ENCODE measurements at regions not wholly inside any gene's neighbourhood (a gene's known extent, or its start where the extent isn't known, plus 50 kb on each side); places are given as distances from the start of the nearest gene placed in this dataset.

- no peak for DNase-seq (ENCODE audit: extremely low spot score)
- ChIA-PET CTCF (no interaction called here), POLR2A (no interaction called here)
- no peak for TF ChIP-seq HDGF (IDR thresholded peaks at IDR 0.05; ENCODE audit: borderline replicate concordance)
- TF ChIP-seq FOXA1 (IDR thresholded peaks at IDR 0.05): no peak
Measured at GRCh38 chr9:14441115-14441514, 127.2 kb upstream of the NFIB start.

- CTCF ChIA-PET: interaction anchor here (0.9 kb wide), 1 partner anchor 37 kb away, joined by 3 read pairs; no protein-coding TSS in a partner anchor
- no peak for TF ChIP-seq FOXA1 (IDR thresholded peaks at IDR 0.05)
- no peak for TF ChIP-seq ELF4 (IDR thresholded peaks at IDR 0.05)
- no peak for TF ChIP-seq SUZ12 (IDR thresholded peaks at IDR 0.05)
- TF ChIP-seq HDGF (IDR thresholded peaks at IDR 0.05; ENCODE audit: borderline replicate concordance): no peak
- no peak for TF ChIP-seq PKNOX1 (IDR thresholded peaks at IDR 0.05)
- no peak for TF ChIP-seq NFRKB (IDR thresholded peaks at IDR 0.05)
- TF ChIP-seq ZNF384 (IDR thresholded peaks at IDR 0.05): no peak
- DNase-seq (ENCODE audit: extremely low spot score): no peak
- POLR2A ChIA-PET: no interaction called here
Measured at GRCh38 chr9:14440062-14440461, 126.1 kb upstream of the NFIB start.

GRCh38 chr9:14439555-14439954, 125.6 kb upstream of the NFIB start:
- ChIA-PET CTCF (interaction anchor here (0.6 to 0.9 kb wide), 2 partner anchors 38 to 335 kb away, joined by 3 to 6 read pairs; no protein-coding TSS in a partner anchor), POLR2A (no interaction called here)
- DNase-seq (ENCODE audit: extremely low spot score): no peak
- TF ChIP-seq FOXA1 (IDR thresholded peaks at IDR 0.05): no peak
- no peak for TF ChIP-seq ZNF384 (IDR thresholded peaks at IDR 0.05)
- no peak for TF ChIP-seq SUZ12 (IDR thresholded peaks at IDR 0.05)
- no peak for TF ChIP-seq BHLHE40 (IDR thresholded peaks at IDR 0.05; ENCODE audit: borderline replicate concordance)
- no peak for TF ChIP-seq FOXK2 (IDR thresholded peaks at IDR 0.05)
- TF ChIP-seq ELF4 (IDR thresholded peaks at IDR 0.05): no peak
- no peak for TF ChIP-seq SP1 (IDR thresholded peaks at IDR 0.05)
- no peak for TF ChIP-seq ARNT (IDR thresholded peaks at IDR 0.05)
- TF ChIP-seq TARDBP (IDR thresholded peaks at IDR 0.05): no peak
- TF ChIP-seq PKNOX1 (IDR thresholded peaks at IDR 0.05): no peak
- no peak for TF ChIP-seq HDGF (IDR thresholded peaks at IDR 0.05; ENCODE audit: borderline replicate concordance)
- TF ChIP-seq L3MBTL2 (conservative IDR thresholded peaks at IDR 0.05): no peak

- TF ChIP-seq FOXA1 (IDR thresholded peaks at IDR 0.05) (no peak), FOXK2 (IDR thresholded peaks at IDR 0.05) (no peak), ELF4 (IDR thresholded peaks at IDR 0.05) (no peak), ARNT (IDR thresholded peaks at IDR 0.05) (no peak), SUZ12 (IDR thresholded peaks at IDR 0.05) (no peak), TARDBP (IDR thresholded peaks at IDR 0.05) (no peak), ZNF384 (IDR thresholded peaks at IDR 0.05) (no peak)
- CTCF ChIA-PET: interaction anchor here (0.6 kb wide), 2 partner anchors 1030 to 1406 kb away, joined by 3 to 4 read pairs; no protein-coding TSS in a partner anchor
- no peak for DNase-seq (ENCODE audit: extremely low spot score)
- POLR2A ChIA-PET: no interaction called here
Measured at GRCh38 chr9:14438232-14439021, 124.5 kb upstream of the NFIB start.

GRCh38 chr9:14437354-14438231, 123.7 kb upstream of the NFIB start:
- TF ChIP-seq L3MBTL2 (conservative IDR thresholded peaks at IDR 0.05) (no peak), LEF1 (IDR thresholded peaks at IDR 0.05; ENCODE audit: borderline replicate concordance) (no peak), HDGF (IDR thresholded peaks at IDR 0.05; ENCODE audit: borderline replicate concordance) (no peak), ARNT (IDR thresholded peaks at IDR 0.05) (no peak), FOXM1 (IDR thresholded peaks at IDR 0.05; ENCODE audit: borderline replicate concordance) (no peak), NFRKB (IDR thresholded peaks at IDR 0.05) (no peak), SP1 (IDR thresholded peaks at IDR 0.05) (no peak), FOXK2 (IDR thresholded peaks at IDR 0.05) (no peak)
- CTCF ChIA-PET: no interaction called here
- POLR2A ChIA-PET: no interaction called here
- DNase-seq (ENCODE audit: extremely low spot score): no peak

GRCh38 chr9:14435871-14436270, 121.9 kb upstream of the NFIB start:
- CTCF ChIA-PET: interaction anchor here (0.6 kb wide), 1 partner anchor 300 kb away, joined by 4 read pairs; no protein-coding TSS in a partner anchor
- no peak for DNase-seq (ENCODE audit: extremely low spot score)
- no peak for TF ChIP-seq ELF4 (IDR thresholded peaks at IDR 0.05)
- no peak for TF ChIP-seq LEF1 (IDR thresholded peaks at IDR 0.05; ENCODE audit: borderline replicate concordance)
- TF ChIP-seq FOXK2 (IDR thresholded peaks at IDR 0.05): no peak
- no peak for TF ChIP-seq HDGF (IDR thresholded peaks at IDR 0.05; ENCODE audit: borderline replicate concordance)
- no peak for TF ChIP-seq PKNOX1 (IDR thresholded peaks at IDR 0.05)
- no peak for TF ChIP-seq SUZ12 (IDR thresholded peaks at IDR 0.05)
- no peak for TF ChIP-seq ARNT (IDR thresholded peaks at IDR 0.05)
- no peak for TF ChIP-seq TARDBP (IDR thresholded peaks at IDR 0.05)
- TF ChIP-seq FOXM1 (IDR thresholded peaks at IDR 0.05; ENCODE audit: borderline replicate concordance): no peak
- no peak for TF ChIP-seq SP1 (IDR thresholded peaks at IDR 0.05)
- TF ChIP-seq NFRKB (IDR thresholded peaks at IDR 0.05): no peak
- TF ChIP-seq ZNF384 (IDR thresholded peaks at IDR 0.05): no peak
- TF ChIP-seq L3MBTL2 (conservative IDR thresholded peaks at IDR 0.05): no peak
- no peak for TF ChIP-seq CTBP1 (IDR thresholded peaks at IDR 0.05; ENCODE audit: borderline replicate concordance)
- no peak for TF ChIP-seq FOXA1 (IDR thresholded peaks at IDR 0.05)
- no peak for TF ChIP-seq BHLHE40 (IDR thresholded peaks at IDR 0.05; ENCODE audit: borderline replicate concordance)
- POLR2A ChIA-PET: no interaction called here

Data from HEK293T (cell line).